Heart left ventricle (tissue), 16 donors: ENCODE measurements at regions not wholly inside any gene's neighbourhood (a gene's known extent, or its start where the extent isn't known, plus 50 kb on each side); places are given as distances from the start of the nearest gene placed in this dataset.

Source experiments
- ATAC-seq, 4 donors: fragments of 200-7000 bp; cut with Tn5 transposase; one replicate each; pipeline ENCODE4 v1.9.1; 2020 to 2022; ENCODE audit warnings: moderate library complexity in 4 of 4, mild to moderate bottlenecking in 3 of 4, moderate number of reproducible peaks in 1 of 4
- DNase-seq, 5 donors: peaks; one replicate each; pipeline ENCODE4 v3.0.0-alpha.2; 2020
- H3K27ac ChIP-seq, 12 donors: fragments of 200-600 bp; sonication (generic) in 4 of 12; one replicate each; pipeline versions ENCODE4 v1.5.0 to v1.8.0; 2016 to 2022; ENCODE audit warnings: mild to moderate bottlenecking in 2 of 12
- H3K27me3 ChIP-seq, 9 donors: fragments of 200-600 bp; sonication (generic) in 2 of 9; one replicate each; pipeline versions ENCODE4 v1.5.1 to v1.8.0; 2016 to 2022; ENCODE audit warnings: mild to moderate bottlenecking in 3 of 9
- H3K36me3 ChIP-seq, 9 donors: fragments of 200-600 bp; sonication (generic) in 2 of 9; one replicate each; pipeline versions ENCODE4 v1.5.0 to v1.8.0; 2018 to 2022; ENCODE audit warnings: mild to moderate bottlenecking in 2 of 9
- H3K4me1 ChIP-seq, 12 donors: fragments of 200-600 bp; sonication (generic) in 4 of 12; one replicate each; pipeline versions ENCODE4 v1.5.0 to v1.8.0; 2016 to 2022; ENCODE audit warnings: mild to moderate bottlenecking in 3 of 12
- H3K4me3 ChIP-seq, 12 donors: fragments of 200-600 bp; sonication (generic) in 4 of 12; one replicate each; pipeline versions ENCODE4 v1.5.0 to v1.8.0; 2017 to 2022; ENCODE audit warnings: mild to moderate bottlenecking in 9 of 12, moderate library complexity in 4 of 12
- H3K9me3 ChIP-seq, 12 donors: fragments of 200-600 bp; sonication (generic) in 4 of 12; one replicate each; pipeline versions ENCODE4 v1.5.0 to v1.8.0; 2016 to 2022; ENCODE audit warnings: mild to moderate bottlenecking in 1 of 12
- POLR2A ChIP-seq, 2 donors: fragments of 450-650 bp; IDR thresholded peaks; one replicate each; pipeline ENCODE4 v1.6.1; 2017; ENCODE audit warnings: antibody characterized with exemption in 2 of 2, mild to moderate bottlenecking in 2 of 2, moderate library complexity in 2 of 2
- WGBS, 4 donors: extraction: QIAGEN DNeasy Blood & Tissue Kit in 2 of 4; methylation state at CpG; one replicate each; pipeline versions ENCODE4 v1.1.5 to v1.1.7; 2013 to 2018; 5-methylcytosine and 5-hydroxymethylcytosine counted together
- intact Hi-C, 10 donors: fragments of 100-400 bp; cut with DNase I; formaldehyde crosslinking; loops; one replicate each; pipeline versions ENCODE4 v1.11.1 to v1.14.2; 2022
- TF ChIP-seq, protein P1 (sequence below), 12 donors: fragments of 200-600 bp; sonication (generic) in 4 of 12; IDR thresholded peaks; one replicate each; pipeline versions ENCODE4 v1.5.0 to v1.8.0; 2018 to 2022; ENCODE audit warnings: antibody characterized with exemption in 12 of 12, mild to moderate bottlenecking in 5 of 12
- donor health status: ischemic (EF 13 %, LVEDD 7.1; RV severe dilation, severe dysfunction).
- donor health status: healthy with polysubstance abuse.
- donor health status: DM: no; HTN: yes; CAD: no.
- donor health status: DM: no; HTN: no; CAD: no.
- donor health status: ischemic (EF 25% LVEDD 6.9; RV normal size, moderate dysfunction).
- donor health status: ischemic (EF 25% LVEDD 5.7; RV mildly dilated, moderate dysfunction).
- donor health status: healthy.
- donor health status: DM: yes; HTN: yes; CAD: no.
- donor health status: ischemic (EF 35%, LVEDD 5.7; RV mildly dilated, moderate dysfunction).
- donor health status: nonischemic (EF 11% LVEDD 7.7; RV severe dilation, severe dysfunction).
- donor health status: DM: yes; HTN: yes; CAD: no.
- donor health status: PGD.
- donor health status: ischemic (EF 29% LVEDD 5.4; RV normal size, mild dysfunction).
- donor health status: nonischemic (EF 23%, LVEDD 6.1; RV moderate dilation, normal function).

- Histone ChIP-seq H3K4me3 (no peak overlapping the region), H3K4me1 (peaks cover 0 to 25% (median 16%) of the 10 kb centered on the region in 12 donors), H3K27ac (peak overlapping the region in 2 of 12 donors; percentile 38 to 55), H3K27me3 (no peaks in the 10 kb centered on the region), H3K36me3 (no peaks in the 10 kb centered on the region), H3K9me3 (no peaks in the 10 kb centered on the region)
- TF ChIP-seq, protein P1, sequence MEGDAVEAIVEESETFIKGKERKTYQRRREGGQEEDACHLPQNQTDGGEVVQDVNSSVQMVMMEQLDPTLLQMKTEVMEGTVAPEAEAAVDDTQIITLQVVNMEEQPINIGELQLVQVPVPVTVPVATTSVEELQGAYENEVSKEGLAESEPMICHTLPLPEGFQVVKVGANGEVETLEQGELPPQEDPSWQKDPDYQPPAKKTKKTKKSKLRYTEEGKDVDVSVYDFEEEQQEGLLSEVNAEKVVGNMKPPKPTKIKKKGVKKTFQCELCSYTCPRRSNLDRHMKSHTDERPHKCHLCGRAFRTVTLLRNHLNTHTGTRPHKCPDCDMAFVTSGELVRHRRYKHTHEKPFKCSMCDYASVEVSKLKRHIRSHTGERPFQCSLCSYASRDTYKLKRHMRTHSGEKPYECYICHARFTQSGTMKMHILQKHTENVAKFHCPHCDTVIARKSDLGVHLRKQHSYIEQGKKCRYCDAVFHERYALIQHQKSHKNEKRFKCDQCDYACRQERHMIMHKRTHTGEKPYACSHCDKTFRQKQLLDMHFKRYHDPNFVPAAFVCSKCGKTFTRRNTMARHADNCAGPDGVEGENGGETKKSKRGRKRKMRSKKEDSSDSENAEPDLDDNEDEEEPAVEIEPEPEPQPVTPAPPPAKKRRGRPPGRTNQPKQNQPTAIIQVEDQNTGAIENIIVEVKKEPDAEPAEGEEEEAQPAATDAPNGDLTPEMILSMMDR (IDR thresholded peaks at IDR 0.05), result no peak
- no peak for TF ChIP-seq POLR2A (IDR thresholded peaks at IDR 0.05)
- intact Hi-C loops, result no loop called here
- 74 to 81% (median 76%) methylated on average over 4 of the region's 4 CpGs for WGBS, 4 donors
- ATAC-seq, result peak in 1 of 4 donors; percentile 26
- DNase-seq, result no peak
Observed at GRCh38 chr15:58306591-58307312, 125.0 kb upstream of the LIPC start.

GRCh38 chr15:58307313-58307961, 124.4 kb upstream of the LIPC start:
- H3K4me3 ChIP-seq, result no peak overlapping the region
- H3K27ac ChIP-seq, result peak overlapping the region in 1 of 12 donors; percentile 38
- no peaks in the 10 kb centered on the region for H3K36me3 ChIP-seq
- TF ChIP-seq, protein P1 (IDR thresholded peaks at IDR 0.05), result no peak
- 52 to 68% (median 59%) methylated on average over 6 of the region's 6 CpGs for WGBS, 4 donors
- intact Hi-C loops, result no loop called here
- no peaks in the 10 kb centered on the region for H3K9me3 ChIP-seq
- peaks cover 0 to 25% (median 16%) of the 10 kb centered on the region in 12 donors for H3K4me1 ChIP-seq
- H3K27me3 ChIP-seq, result no peaks in the 10 kb centered on the region
- DNase-seq (no peak), ATAC-seq (peak in 1 of 4 donors; percentile 15)

- ATAC-seq (no peak), DNase-seq (no peak)
- no peak overlapping the region for H3K4me3 ChIP-seq
- WGBS, 4 donors, result 86 to 97% (median 94%) methylated on average over 5 to 10 of the region's 10 CpGs
- peaks cover 0 to 25% (median 16%) of the 10 kb centered on the region in 12 donors for H3K4me1 ChIP-seq
- no peaks in the 10 kb centered on the region for H3K9me3 ChIP-seq
- H3K27me3 ChIP-seq, result no peaks in the 10 kb centered on the region
- TF ChIP-seq POLR2A (IDR thresholded peaks at IDR 0.05), result no peak
- TF ChIP-seq, protein P1 (IDR thresholded peaks at IDR 0.05), result peak in 1 of 12 donors; percentile 3
- intact Hi-C loops, result no loop called here
- no peaks in the 10 kb centered on the region for H3K36me3 ChIP-seq
- H3K27ac ChIP-seq, result no peak overlapping the region
Observed at GRCh38 chr15:58308742-58309355, 122.9 kb upstream of the LIPC start.
